Activated T-helper 17 cell treated with anti-CD3 and anti-CD28 coated beads, Interleukin-2, amount 50 U/mL, for 72 hours (primary cell): ENCODE measurements at regions not wholly inside any gene's neighbourhood (a gene's known extent, or its start where the extent isn't known, plus 50 kb on each side); places are given as distances from the start of the nearest gene placed in this dataset.

Experiments
- ATAC-seq: fragments of 150-1000 bp; cut with Tn5 transposase; replicated peaks from 2 replicates; pipeline ENCODE4 v1.10.0; 2021; ENCODE audit warnings: mild to moderate bottlenecking, moderate library complexity
- H3K27ac Mint-ChIP-seq: one replicate; pipeline ENCODE4 v1.8.0; 2022; ENCODE audit warnings: mixed read lengths
- H3K27me3 Mint-ChIP-seq: one replicate; pipeline ENCODE4 v1.8.0; 2022; ENCODE audit warnings: mixed read lengths
- H3K36me3 Mint-ChIP-seq: one replicate; pipeline ENCODE4 v1.8.0; 2022; ENCODE audit warnings: low read depth, mild to moderate bottlenecking, mixed read lengths
- H3K4me1 Mint-ChIP-seq: one replicate; pipeline ENCODE4 v1.8.0; 2022; ENCODE audit warnings: mixed read lengths
- H3K4me3 Mint-ChIP-seq: one replicate; pipeline ENCODE4 v1.8.0; 2022; ENCODE audit warnings: mild to moderate bottlenecking, mixed read lengths
- H3K9me3 Mint-ChIP-seq: one replicate; pipeline ENCODE4 v1.8.0; 2022; ENCODE audit warnings: mixed read lengths

DNA sequence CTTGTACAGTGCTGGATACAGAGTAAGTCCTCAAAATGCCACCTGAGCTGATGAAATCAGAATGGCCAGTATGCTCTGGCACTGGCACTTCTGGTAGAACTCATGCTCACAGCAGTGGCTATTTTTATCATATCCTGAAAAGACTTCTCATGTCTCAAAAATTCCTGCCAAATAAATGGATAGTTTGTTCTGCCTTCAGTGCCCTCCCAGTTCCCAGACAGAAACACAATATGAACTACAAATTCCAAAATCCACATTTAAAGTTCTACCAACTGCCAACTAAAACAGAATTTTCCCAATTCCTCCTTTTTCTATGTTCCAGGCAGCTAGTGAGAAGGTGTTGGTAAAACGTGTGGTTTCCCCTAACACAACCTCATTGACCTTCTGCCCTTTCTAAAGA lies 51.4 kb upstream of the RGS1 start:
- peaks cover 4% of the 10 kb centered on the region for H3K9me3 Mint-ChIP-seq

More for the DNA sequence above, 51.4 kb upstream of the RGS1 start:
- Mint-ChIP-seq H3K36me3 (no peaks in the 10 kb centered on the region), H3K27me3 (no peaks in the 10 kb centered on the region), H3K4me1 (peaks cover 27% of the 10 kb centered on the region), H3K27ac (no peak overlapping the region), H3K4me3 (no peak overlapping the region)
- no peak for ATAC-seq
